HG03175 (cell line): ENCODE measurements at regions not wholly inside any gene's neighbourhood (a gene's known extent, or its start where the extent isn't known, plus 50 kb on each side); places are given as distances from the start of the nearest gene placed in this dataset.

Experiments
- ATAC-seq: cut with Tn5 transposase; IDR thresholded peaks from one replicate; pipeline ENCODE4 v1.9.1; 2021; ENCODE audit warnings: mild to moderate bottlenecking, moderate library complexity; ENCODE audit not compliant: unreplicated experiment

- no peak for ATAC-seq
These were observed 491.8 kb downstream of the ANXA1 start for GRCh38 chr9:73643379-73644013.

GRCh38 chr9:73647560-73647959, 495.9 kb downstream of the ANXA1 start:
- ATAC-seq: no peak

GRCh38 chr9:73649552-73649951, 497.9 kb downstream of the ANXA1 start:
- ATAC-seq: no peak

GRCh38 chr9:73655363-73655762, 503.7 kb downstream of the ANXA1 start:
- ATAC-seq: no peak

- no peak for ATAC-seq
These were observed 504.2 kb downstream of the ANXA1 start for GRCh38 chr9:73655831-73656230.

- ATAC-seq: no peak
These were observed 513.6 kb downstream of the ANXA1 start for GRCh38 chr9:73665253-73665652.

- ATAC-seq: no peak
These were observed 516.1 kb downstream of the ANXA1 start for GRCh38 chr9:73667749-73668148.

DNA sequence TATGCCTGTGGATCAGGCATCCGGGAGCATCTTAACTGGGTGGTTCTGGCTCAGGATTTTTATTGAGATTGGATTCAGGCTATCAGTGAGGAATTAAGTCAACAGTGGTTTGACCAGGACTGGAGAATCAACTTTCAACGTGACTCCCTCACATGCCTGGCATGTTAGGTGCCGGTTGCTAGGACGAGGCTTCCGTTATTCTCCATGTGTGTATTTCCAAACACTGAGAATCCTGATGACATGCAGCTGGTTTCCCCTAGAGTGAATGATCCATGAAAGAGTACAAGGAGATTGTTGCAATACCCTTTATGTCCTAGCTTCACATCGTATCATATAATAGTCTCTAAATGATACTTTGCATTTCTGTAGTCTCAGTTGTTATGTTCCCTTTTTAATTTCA, 529.2 kb downstream of the ANXA1 start:
- no peak for ATAC-seq

- no peak for ATAC-seq
These were observed 531.1 kb downstream of the ANXA1 start for GRCh38 chr9:73682789-73683188.

- peak; percentile 68 for ATAC-seq
These were observed 532.4 kb downstream of the ANXA1 start for GRCh38 chr9:73683862-73684591.

DNA sequence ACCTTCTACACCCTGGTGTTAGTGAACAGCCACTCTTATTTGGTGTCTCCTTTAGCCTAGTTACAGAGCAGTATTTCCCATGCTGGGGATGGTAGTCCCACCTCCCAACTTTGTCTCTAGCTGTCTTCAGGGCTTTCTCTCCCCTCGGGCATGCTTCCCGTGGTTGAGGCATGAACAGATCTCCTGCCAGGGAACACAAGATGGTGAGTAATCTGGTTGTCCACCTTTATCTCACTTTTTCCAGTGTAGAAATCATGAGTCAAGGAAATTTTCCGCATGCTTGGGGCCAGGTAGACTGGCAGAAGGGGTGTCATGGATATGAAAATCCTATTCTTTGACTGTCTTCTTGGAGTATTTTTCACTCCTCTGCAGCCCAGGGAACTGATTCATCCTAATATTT, 532.9 kb downstream of the ANXA1 start:
- no peak for ATAC-seq

GRCh38 chr9:73685786-73686185, 534.1 kb downstream of the ANXA1 start:
- no peak for ATAC-seq

DNA sequence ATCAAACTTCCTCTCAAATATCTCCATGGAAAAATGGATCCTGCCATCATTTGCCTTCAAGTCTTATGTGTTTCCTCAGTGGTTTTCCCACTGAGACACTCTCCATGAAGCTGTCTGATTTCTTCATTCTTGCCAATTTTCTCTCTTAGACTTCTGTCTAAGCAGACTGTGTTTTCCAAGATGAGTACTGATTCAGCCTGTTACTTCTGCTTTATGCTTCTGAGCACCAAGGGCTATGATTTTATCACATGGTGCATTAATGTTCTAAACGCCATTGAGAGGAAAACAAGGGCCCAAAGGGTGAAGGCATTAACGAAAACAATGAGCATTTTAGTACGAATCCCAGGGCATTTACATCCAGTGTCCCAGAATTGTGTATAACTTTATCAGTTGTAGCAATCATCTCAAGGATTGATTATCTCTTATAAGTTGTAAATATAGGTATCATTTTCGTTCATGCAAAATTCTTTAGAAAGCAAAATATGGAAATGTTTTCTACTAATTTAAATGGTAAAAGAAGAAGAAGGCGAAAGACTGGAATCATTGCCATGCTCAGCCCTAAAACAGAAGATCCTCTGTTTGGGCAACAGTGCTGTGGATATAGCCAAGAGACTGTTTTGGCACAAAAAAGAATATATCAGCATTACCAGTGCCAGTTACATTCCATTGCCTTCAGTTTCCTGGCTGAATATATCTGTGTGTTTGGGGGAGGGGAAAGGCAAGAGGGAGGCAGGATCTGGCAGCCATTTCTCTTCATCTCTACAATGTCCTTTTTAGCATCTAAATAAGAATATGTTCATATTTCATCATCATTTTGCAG, 537.6 kb downstream of the ANXA1 start:
- ATAC-seq: no peak

- ATAC-seq: no peak
These were observed 549.9 kb downstream of the ANXA1 start for GRCh38 chr9:73701415-73702057.

GRCh38 chr9:73714294-73714693, 562.6 kb downstream of the ANXA1 start:
- no peak for ATAC-seq

- no peak for ATAC-seq
These were observed 563.9 kb downstream of the ANXA1 start for GRCh38 chr9:73715591-73715990.

GRCh38 chr9:73719660-73720059, 568.0 kb downstream of the ANXA1 start:
- no peak for ATAC-seq

GRCh38 chr9:73720601-73721000, 568.9 kb downstream of the ANXA1 start:
- no peak for ATAC-seq

GRCh38 chr9:73736270-73736669, 584.6 kb downstream of the ANXA1 start:
- no peak for ATAC-seq

- ATAC-seq: no peak
These were observed 587.3 kb downstream of the ANXA1 start for GRCh38 chr9:73738741-73739530.

DNA sequence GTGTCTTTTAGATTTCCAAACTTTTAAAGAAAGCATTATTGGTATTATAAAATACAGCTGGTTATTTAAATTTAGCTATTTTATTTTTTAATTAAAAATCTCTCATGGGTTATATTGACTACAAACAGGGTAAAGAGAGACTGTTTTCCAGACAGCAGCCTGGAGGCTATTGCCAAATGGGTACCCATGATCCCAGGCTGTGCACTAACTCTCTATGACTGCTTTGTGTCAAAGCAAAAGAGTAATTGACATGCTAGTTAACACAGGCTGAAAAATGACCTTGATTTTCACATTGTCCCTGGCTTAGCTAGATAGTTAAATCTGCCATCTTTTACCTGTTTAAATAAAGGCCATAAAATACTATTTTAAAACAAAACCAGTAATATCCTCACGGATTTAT, 589.7 kb downstream of the ANXA1 start:
- ATAC-seq: no peak
